H1 (cell line): ENCODE measurements at regions not wholly inside any gene's neighbourhood (a gene's known extent, or its start where the extent isn't known, plus 50 kb on each side); places are given as distances from the start of the nearest gene placed in this dataset.
"Not testable (repeated sequence)": the region's sequence is repeated elsewhere in the genome, so short reads cannot be mapped to it uniquely, and the experiment has no call there.

Source experiments
- CTCF ChIA-PET: fragments of 300-600 bp; sonication (Branson Sonifier 250); formaldehyde crosslinking; loops from one replicate; lab custom pipeline; 2021; ENCODE audit not compliant: partially characterized antibody; lab: Charles Lee
- POLR2A ChIA-PET: fragments of 300-600 bp; sonication (Branson Sonifier 250); formaldehyde crosslinking; loops from one replicate; lab custom pipeline; 2021; ENCODE audit warnings: inconsistent platforms; ENCODE audit not compliant: partially characterized antibody; lab: Charles Lee
- DNase-seq, 2 experiments: peaks; one replicate each; pipeline versions ENCODE4 v3.0.0 to v3.0.0-alpha.2; 2010 to 2022; ENCODE audit warnings: low spot score in 2 of 2, low read depth in 1 of 2, mixed read lengths in 1 of 2
- FAIRE-seq: peaks from 2 replicates; lab custom pipeline; 2011; peaks lifted over from hg19 to GRCh38; lab: Jason Lieb, UNC
- H2AFZ ChIP-seq: 2 replicates; pipeline ENCODE4 v1.8.1; 2012; ENCODE audit warnings: low read length, inconsistent platforms
- H2AK5ac ChIP-seq: 2 replicates; pipeline ENCODE4 v1.6.1; 2013; ENCODE audit warnings: low read depth, low read length
- H2BK120ac ChIP-seq: replicated peaks from 2 replicates; pipeline ENCODE3; 2013; ENCODE audit warnings: low read depth, low read length, inconsistent platforms
- H2BK12ac ChIP-seq: 2 replicates; pipeline ENCODE4 v1.6.1; 2013; ENCODE audit warnings: low read depth, low read length
- H2BK15ac ChIP-seq: 2 replicates; pipeline ENCODE4 v1.6.1; 2013; ENCODE audit warnings: low read length
- H2BK20ac ChIP-seq: 2 replicates; pipeline ENCODE4 v1.6.1; 2013; ENCODE audit warnings: low read length
- H2BK5ac ChIP-seq: 2 replicates; pipeline ENCODE4 v1.6.1; 2013; ENCODE audit warnings: low read depth, low read length
- H3K14ac ChIP-seq: 2 replicates; pipeline ENCODE4 v1.6.1; 2013; ENCODE audit warnings: inconsistent platforms; ENCODE audit not compliant: insufficient read length
- H3K18ac ChIP-seq: 2 replicates; pipeline ENCODE4 v1.6.1; 2013; ENCODE audit warnings: low read length; ENCODE audit errors: extremely low read depth
- H3K23ac ChIP-seq: 2 replicates; pipeline ENCODE4 v1.6.1; 2013; ENCODE audit warnings: inconsistent platforms; ENCODE audit not compliant: insufficient read length
- H3K23me2 ChIP-seq: 2 replicates; pipeline ENCODE4 v1.6.1; 2013; ENCODE audit warnings: low read depth, low read length
- H3K27ac ChIP-seq: 2 replicates; pipeline ENCODE4 v1.6.1; 2011; ENCODE audit warnings: low read depth, low read length, inconsistent platforms
- H3K27me3 ChIP-seq, 4 experiments: replicated peaks in 1 of 4; 1 replicate in 1 of 4; 2 replicates in 3 of 4; pipeline versions ENCODE4 v1.6.1 to v1.8.1; 2011 to 2013; ENCODE audit warnings: low read length in 3 of 4, mild to moderate bottlenecking in 3 of 4, inconsistent platforms in 2 of 4, mixed read lengths in 2 of 4, moderate library complexity in 1 of 4; ENCODE audit not compliant: control insufficient read depth in 3 of 4, insufficient read depth in 3 of 4; ENCODE audit errors: extremely low read depth in 1 of 4
- H3K36me3 ChIP-seq, 4 experiments: 2 replicates each; pipeline versions ENCODE4 v1.6.1 to v1.8.1; 2011 to 2013; ENCODE audit warnings: mild to moderate bottlenecking in 4 of 4, low read length in 3 of 4, moderate library complexity in 2 of 4, control low read depth in 1 of 4, inconsistent platforms in 1 of 4; ENCODE audit not compliant: insufficient read depth in 4 of 4, control insufficient read depth in 2 of 4
- H3K4ac ChIP-seq: replicated peaks from 2 replicates; pipeline ENCODE3; 2013; ENCODE audit warnings: low read length, low read depth, mixed read lengths, inconsistent platforms; ENCODE audit not compliant: insufficient read length
- H3K4me1 ChIP-seq, 4 experiments: replicated peaks in 1 of 4; 1 replicate in 1 of 4; 2 replicates in 3 of 4; pipeline versions ENCODE4 v1.6.1 to v1.8.1; 2011 to 2013; ENCODE audit warnings: low read length in 3 of 4, inconsistent platforms in 2 of 4, mixed read lengths in 1 of 4; ENCODE audit not compliant: insufficient read depth in 4 of 4, control insufficient read depth in 3 of 4
- H3K4me2 ChIP-seq, 2 experiments: 2 replicates each; pipeline versions ENCODE4 v1.6.1 to v1.8.1; 2011 to 2013; ENCODE audit warnings: low read depth in 2 of 2, low read length in 2 of 2, control low read depth in 1 of 2, inconsistent platforms in 1 of 2, mild to moderate bottlenecking in 1 of 2; ENCODE audit not compliant: insufficient read depth in 1 of 2
- H3K4me3 ChIP-seq, 4 experiments: fragments of 200-600, 300-600 bp in 1 of 4; sonication (generic), shearing (Covaris generic), sonication (Bioruptor Twin) in 1 of 4; 2 replicates each; pipeline versions ENCODE4 v1.5.1 to v1.8.1; 2011 to 2016; ENCODE audit warnings: low read length in 4 of 4, low read depth in 3 of 4, control low read depth in 2 of 4, inconsistent platforms in 2 of 4, mild to moderate bottlenecking in 2 of 4, mixed read lengths in 1 of 4, moderate library complexity in 1 of 4; ENCODE audit not compliant: insufficient read depth in 2 of 4; ENCODE audit errors: extremely low read depth in 1 of 4
- H3K56ac ChIP-seq: replicated peaks from 2 replicates; pipeline ENCODE3; 2013; ENCODE audit warnings: low read depth, mild to moderate bottlenecking, mixed read lengths, low read length, inconsistent platforms; ENCODE audit not compliant: insufficient read length
- H3K79me1 ChIP-seq: 2 replicates; pipeline ENCODE4 v1.6.1; 2013; ENCODE audit warnings: low read depth, low read length, control low read depth
- H3K79me2 ChIP-seq, 2 experiments: 2 replicates each; pipeline versions ENCODE4 v1.6.1 to v1.8.1; 2012 to 2013; ENCODE audit warnings: low read length in 2 of 2, mild to moderate bottlenecking in 2 of 2, inconsistent platforms in 1 of 2; ENCODE audit not compliant: insufficient read depth in 2 of 2, control insufficient read depth in 1 of 2
- H3K9ac ChIP-seq, 4 experiments: replicated peaks in 1 of 4; 1 replicate in 1 of 4; 2 replicates in 3 of 4; pipeline versions ENCODE4 v1.6.1 to v1.8.1; 2011 to 2013; ENCODE audit warnings: low read depth in 3 of 4, low read length in 3 of 4, control low read depth in 2 of 4, mild to moderate bottlenecking in 2 of 4, moderate library complexity in 2 of 4, inconsistent platforms in 1 of 4; ENCODE audit errors: extremely low read depth in 1 of 4
- H3K9me3 ChIP-seq, 2 experiments: 2 replicates each; pipeline versions ENCODE4 v1.6.1 to v1.8.1; 2012 to 2013; ENCODE audit warnings: mild to moderate bottlenecking in 2 of 2, moderate library complexity in 2 of 2, control low read depth in 1 of 2, inconsistent platforms in 1 of 2, low read depth in 1 of 2, low read length in 1 of 2, mixed read lengths in 1 of 2; ENCODE audit not compliant: insufficient read depth in 2 of 2
- H4K20me1 ChIP-seq, 2 experiments: replicated peaks in 1 of 2; 2 replicates each; pipeline versions ENCODE3 to v1.8.1; 2011 to 2013; ENCODE audit warnings: inconsistent platforms in 2 of 2, low read length in 2 of 2, mild to moderate bottlenecking in 1 of 2; ENCODE audit not compliant: insufficient read depth in 2 of 2, control insufficient read depth in 1 of 2
- H4K5ac ChIP-seq: 2 replicates; pipeline ENCODE4 v1.6.1; 2013; ENCODE audit warnings: low read length, low read depth, mixed read lengths, inconsistent platforms; ENCODE audit not compliant: insufficient read length
- H4K8ac ChIP-seq: 2 replicates; pipeline ENCODE4 v1.8.0; 2013; ENCODE audit warnings: mild to moderate bottlenecking, moderate library complexity, low read length, inconsistent platforms; ENCODE audit not compliant: insufficient read depth; ENCODE audit errors: extremely low read depth
- H4K91ac ChIP-seq: replicated peaks from 2 replicates; pipeline ENCODE3; 2013; ENCODE audit warnings: low read length, mixed read lengths, inconsistent platforms; ENCODE audit not compliant: insufficient read length
- WGBS, 2 experiments: shearing (Covaris generic) in 1 of 2; methylation state at CpG; one replicate each; pipeline versions ENCODE4 v1.1.6 to v1.1.7; 2013 to 2015; ENCODE audit warnings: low lambda C conversion rate in 2 of 2, mixed read lengths in 2 of 2, inconsistent platforms in 1 of 2, low coverage in 1 of 2, missing lambda C conversion rate in 1 of 2; ENCODE audit not compliant: insufficient replicate concordance in 2 of 2, insufficient coverage in 1 of 2, insufficient read length in 1 of 2; ENCODE audit errors: extremely low coverage in 1 of 2, missing lambda C conversion rate in 1 of 2; 5-methylcytosine and 5-hydroxymethylcytosine counted together

GRCh38 chr17:21759636-21760035 lies 67.3 kb downstream of the KCNJ18 start:
- H4K8ac ChIP-seq, H2AK5ac ChIP-seq, H4K20me1 ChIP-seq, H3K4ac ChIP-seq, H3K4me2 ChIP-seq, H3K4me1 ChIP-seq, H2AFZ ChIP-seq, H3K79me2 ChIP-seq, H3K56ac ChIP-seq, H4K91ac ChIP-seq, H3K18ac ChIP-seq, H2BK12ac ChIP-seq, H3K27me3 ChIP-seq, H3K27ac ChIP-seq, DNase-seq, H2BK15ac ChIP-seq, H3K79me1 ChIP-seq, H2BK20ac ChIP-seq, H3K23ac ChIP-seq, H3K36me3 ChIP-seq, H2BK5ac ChIP-seq, POLR2A ChIA-PET, FAIRE-seq, CTCF ChIA-PET, H3K23me2 ChIP-seq, H4K5ac ChIP-seq, H3K14ac ChIP-seq, H3K9ac ChIP-seq, H3K4me3 ChIP-seq, H2BK120ac ChIP-seq: not testable (repeated sequence)
- 63% methylated on average over 1 of the region's 1 CpG; no CpG with 5 or more reads in 1 of the 2 experiments for WGBS, 2 experiments
- H3K9me3 ChIP-seq = peaks cover 13 to 34% of the 10 kb centered on the region in 2 experiments

GRCh38 chr17:21763738-21764340 lies 71.5 kb downstream of the KCNJ18 start:
- H3K56ac ChIP-seq, H2AK5ac ChIP-seq, H3K23ac ChIP-seq, H3K4me3 ChIP-seq, H3K27me3 ChIP-seq, FAIRE-seq, H2AFZ ChIP-seq, H3K79me1 ChIP-seq, H4K20me1 ChIP-seq, CTCF ChIA-PET, POLR2A ChIA-PET, H3K27ac ChIP-seq, H3K4me2 ChIP-seq, H2BK15ac ChIP-seq, H2BK120ac ChIP-seq, H3K9ac ChIP-seq, H3K4me1 ChIP-seq, DNase-seq, H3K23me2 ChIP-seq, H4K91ac ChIP-seq, H3K14ac ChIP-seq, H3K36me3 ChIP-seq, H2BK12ac ChIP-seq, H4K8ac ChIP-seq, H3K18ac ChIP-seq, H3K4ac ChIP-seq, H2BK5ac ChIP-seq, H4K5ac ChIP-seq, H2BK20ac ChIP-seq, H3K79me2 ChIP-seq: not testable (repeated sequence)
- 91% methylated on average over 22 of the region's 25 CpGs; no CpG with 5 or more reads in 1 of the 2 experiments for WGBS, 2 experiments
- H3K9me3 ChIP-seq = peaks cover 15 to 56% of the 10 kb centered on the region in 2 experiments
